Sigmoid colon (tissue), 4 donors: ENCODE measurements at regions not wholly inside any gene's neighbourhood (a gene's known extent, or its start where the extent isn't known, plus 50 kb on each side); places are given as distances from the start of the nearest gene placed in this dataset.

Experiments used
- CTCF ChIP-seq, 4 experiments: fragments of 450-650 bp in 3 of 4; fragments of 200-600 bp in 1 of 4; IDR thresholded peaks; one replicate each; pipeline ENCODE4 v1.5.1; 2016 to 2019; ENCODE audit warnings: antibody characterized with exemption in 4 of 4, mild to moderate bottlenecking in 3 of 4, moderate library complexity in 2 of 4
- POLR2A ChIP-seq, 2 donors: fragments of 450-650 bp; IDR thresholded peaks; one replicate each; pipeline ENCODE4 v1.6.1; 2016; ENCODE audit warnings: antibody characterized with exemption in 2 of 2, mild to moderate bottlenecking in 2 of 2, moderate library complexity in 2 of 2
- POLR2AphosphoS5 ChIP-seq, 4 donors: sonication (generic); formaldehyde crosslinking; IDR thresholded peaks; one replicate each; pipeline ENCODE4 v1.6.1; 2017; ENCODE audit warnings: antibody characterized with exemption in 4 of 4

DNA sequence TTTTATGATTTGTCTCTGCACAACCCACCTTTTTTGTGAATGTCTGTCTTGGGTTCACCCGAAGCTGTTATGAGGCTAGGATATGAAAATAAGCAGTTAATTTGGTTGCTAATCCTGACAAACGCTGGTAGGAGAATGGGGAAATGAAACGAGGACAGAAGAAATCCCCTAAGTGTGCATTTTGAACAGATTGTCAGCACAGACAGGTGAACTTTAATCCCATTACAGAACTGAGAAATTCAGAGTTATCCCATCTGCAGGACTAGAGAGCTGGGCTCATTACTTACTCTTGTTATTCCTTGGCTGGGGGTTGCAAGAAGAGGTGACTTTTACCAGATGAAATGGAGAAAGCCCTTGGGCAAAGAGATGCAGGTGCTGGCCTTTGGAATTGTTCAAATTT, 123.3 kb upstream of the NYAP2 start:
- no peak for TF ChIP-seq POLR2AphosphoS5 (IDR thresholded peaks at IDR 0.05)
- no peak for TF ChIP-seq CTCF (IDR thresholded peaks at IDR 0.05)
- TF ChIP-seq POLR2A (IDR thresholded peaks at IDR 0.05), result no peak
